ENCODE measurements at regions not wholly inside any gene's neighbourhood (a gene's known extent, or its start where the extent isn't known, plus 50 kb on each side); places are given as distances from the start of the nearest gene placed in this dataset.

- Histone ChIP-seq H3K4me1 (ENCODE audit: control insufficient read depth, insufficient read depth, low read length) (peaks cover 1% of the 10 kb centered on the region; the same call in 1 of the 2 replicates), H3K36me3 (ENCODE audit: control insufficient read depth, insufficient read depth, low read length) (no peaks in the 10 kb centered on the region), H3K27ac (ENCODE audit: low read length) (no peak overlapping the region), H3K9me3 (ENCODE audit: control insufficient read depth, insufficient read depth, low read length) (no peaks in the 10 kb centered on the region), H3K4me3 (ENCODE audit: low read length) (no peak overlapping the region), H3K27me3 (ENCODE audit: control insufficient read depth, insufficient read depth, low read length) (no peaks in the 10 kb centered on the region)
- no CpG with 5 or more reads among the region's 2 CpGs for WGBS (ENCODE audit: insufficient coverage, insufficient read length)
- no peak for DNase-seq (ENCODE audit: low read depth, low spot score)
These were observed 50.8 kb upstream of the FRMD4A start for GRCh38 chr10:14381475-14381874.

GRCh38 chr10:14380746-14381145 is 50.0 kb upstream of the FRMD4A start:
- Histone ChIP-seq H3K36me3 (ENCODE audit: control insufficient read depth, insufficient read depth, low read length) (no peaks in the 10 kb centered on the region), H3K4me1 (ENCODE audit: control insufficient read depth, insufficient read depth, low read length) (peaks cover 1% of the 10 kb centered on the region; the same call in 1 of the 2 replicates), H3K4me3 (ENCODE audit: low read length) (no peak overlapping the region), H3K9me3 (ENCODE audit: control insufficient read depth, insufficient read depth, low read length) (no peaks in the 10 kb centered on the region), H3K27me3 (ENCODE audit: control insufficient read depth, insufficient read depth, low read length) (no peaks in the 10 kb centered on the region), H3K27ac (ENCODE audit: low read length) (no peak overlapping the region)
- no CpG with 5 or more reads among the region's 1 CpG for WGBS (ENCODE audit: insufficient coverage, insufficient read length)
- no peak for DNase-seq (ENCODE audit: low read depth, low spot score)

Data from iPS DF 6.9 (cell line).